Ramos (cell line): ENCODE measurements at regions not wholly inside any gene's neighbourhood (a gene's known extent, or its start where the extent isn't known, plus 50 kb on each side); places are given as distances from the start of the nearest gene placed in this dataset.
"Not testable (repeated sequence)": the region's sequence is repeated elsewhere in the genome, so short reads cannot be mapped to it uniquely, and the experiment has no call there.

ENCODE experiments used
- in situ Hi-C: fragments of 300-500 bp; cut with MboI; formaldehyde crosslinking; loops from one replicate; pipeline ENCODE4 v1.14.3; 2022; ENCODE audit warnings: low sequenced_read_pairs; ENCODE audit not compliant: unreplicated experiment

DNA sequence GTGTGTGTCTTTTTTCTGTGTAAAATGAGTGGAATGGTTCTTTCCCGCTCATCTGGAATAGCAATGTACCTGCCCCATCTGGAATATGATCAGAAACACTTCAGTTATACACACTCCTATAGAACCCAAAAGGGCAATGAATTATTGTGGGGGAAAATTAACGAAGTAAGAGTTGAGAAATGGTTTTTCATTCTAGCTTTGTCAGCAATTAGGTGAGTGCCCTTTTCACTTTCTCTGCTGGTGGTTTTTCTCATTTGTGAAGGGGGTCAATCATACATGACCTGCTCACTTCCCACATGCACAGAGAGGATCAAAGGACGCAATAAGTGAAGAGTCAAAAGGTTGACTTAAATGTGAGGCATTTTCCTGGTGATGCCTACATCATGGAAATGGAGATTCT is 168.0 kb downstream of the HS3ST3B1 start:
- in situ Hi-C loops: no loop called here

DNA sequence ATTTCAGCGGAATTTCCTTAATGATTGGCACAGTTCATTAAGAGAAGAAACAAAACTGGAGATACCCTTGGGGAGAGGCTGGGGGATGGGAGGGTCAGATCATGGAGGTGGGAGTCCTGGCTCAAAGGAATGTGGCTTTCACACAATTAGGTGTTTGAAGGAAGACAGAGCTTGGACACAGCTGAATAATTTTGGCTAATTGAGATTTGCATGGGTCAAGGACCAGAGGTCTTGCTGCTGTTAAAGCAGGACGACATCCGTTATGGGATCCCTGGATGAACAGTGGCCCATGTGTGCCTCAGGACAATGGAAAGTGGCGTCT is 160.3 kb downstream of the HS3ST3B1 start:
- in situ Hi-C loops: no loop called here

DNA sequence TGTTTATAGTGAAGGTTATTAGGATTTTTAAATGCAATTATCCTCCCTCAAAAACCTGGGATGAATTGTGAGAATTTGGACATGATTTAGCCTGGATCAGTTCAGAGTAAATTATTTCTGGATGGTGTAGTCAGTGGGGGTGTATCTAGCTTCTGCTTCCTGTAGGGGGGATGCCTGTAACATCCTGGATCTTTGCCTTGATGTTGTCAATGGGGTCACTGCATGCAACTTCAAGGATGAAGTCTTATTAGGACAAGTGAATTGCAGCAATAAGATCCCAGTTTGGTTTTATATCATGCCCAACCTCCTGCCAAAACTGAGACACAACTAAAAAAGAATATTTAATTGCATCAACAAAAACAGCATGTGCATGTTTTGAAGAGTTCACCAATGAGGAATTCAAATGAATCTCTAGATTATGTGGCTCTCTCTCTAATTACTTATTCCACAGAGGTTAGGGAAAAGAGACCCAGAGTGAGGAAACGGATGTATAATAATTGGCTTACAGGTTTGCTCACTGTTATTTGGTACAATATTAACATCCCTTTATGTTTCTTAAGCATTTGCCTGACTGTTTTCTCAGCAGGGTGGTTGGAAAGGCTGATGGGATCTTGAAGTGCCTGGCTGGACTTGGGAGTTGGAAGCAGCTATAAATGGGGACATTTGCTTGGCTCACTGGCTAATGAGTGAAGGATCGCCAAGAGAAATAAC is 159.8 kb downstream of the HS3ST3B1 start:
- in situ Hi-C loops: no loop called here

DNA sequence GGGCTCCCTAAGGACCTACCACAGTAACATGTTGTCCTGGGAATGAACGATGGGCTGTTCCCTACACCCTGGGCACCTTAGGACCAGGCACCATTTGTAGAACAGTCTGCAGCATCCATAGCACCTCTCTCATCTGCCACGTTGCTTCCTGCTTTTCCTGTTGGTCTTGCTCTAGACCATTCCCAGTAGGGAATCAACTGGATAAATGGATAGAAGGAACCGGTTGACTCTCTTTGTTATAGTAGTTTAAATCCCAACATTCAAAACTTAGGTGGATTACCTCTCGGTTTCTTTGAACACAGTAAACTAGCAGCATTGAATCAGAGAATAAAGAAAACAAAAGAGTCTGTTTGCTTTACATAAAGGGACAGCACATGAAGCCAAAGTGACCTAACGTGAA is 159.1 kb downstream of the HS3ST3B1 start:
- in situ Hi-C loops: no loop called here

DNA sequence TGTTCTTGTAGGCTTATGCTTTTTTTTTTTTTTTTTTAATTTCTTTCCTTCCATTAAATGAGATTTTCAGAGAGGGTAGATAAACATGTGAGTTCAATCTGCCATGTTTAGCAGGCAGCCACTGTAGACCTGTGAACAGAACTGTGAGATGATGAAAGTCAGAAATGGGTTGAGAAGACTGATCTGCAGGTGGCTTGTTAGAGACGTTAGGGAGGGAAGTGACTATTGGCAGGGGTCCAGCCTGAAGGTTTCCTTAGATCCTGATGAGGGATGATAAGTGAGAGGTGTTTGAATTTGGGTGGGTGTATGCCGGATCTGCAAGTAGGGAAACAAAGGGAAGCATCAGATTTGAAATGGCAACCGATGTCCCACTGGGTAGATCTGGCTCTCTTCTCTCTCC is 157.8 kb downstream of the HS3ST3B1 start:
- in situ Hi-C loops: no loop called here

DNA sequence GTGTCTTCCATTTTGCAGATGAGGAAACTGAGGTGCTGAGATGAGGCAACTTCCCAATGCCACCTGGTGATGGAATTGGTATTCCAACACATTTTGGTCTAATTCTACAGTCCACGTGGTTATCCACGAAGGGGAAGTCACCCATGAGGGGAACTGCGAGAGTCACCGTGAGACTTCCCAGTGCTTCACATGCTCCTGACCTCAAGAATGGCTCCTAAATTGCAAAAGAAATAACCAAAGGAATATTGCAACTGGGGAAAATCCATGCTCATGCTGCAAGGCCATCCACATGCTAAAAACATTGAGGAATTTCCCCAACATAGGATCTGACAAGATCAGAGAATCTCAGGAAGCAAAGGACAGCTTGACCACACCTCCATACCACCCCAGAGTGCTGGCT is 153.9 kb downstream of the HS3ST3B1 start:
- in situ Hi-C loops: no loop called here

DNA sequence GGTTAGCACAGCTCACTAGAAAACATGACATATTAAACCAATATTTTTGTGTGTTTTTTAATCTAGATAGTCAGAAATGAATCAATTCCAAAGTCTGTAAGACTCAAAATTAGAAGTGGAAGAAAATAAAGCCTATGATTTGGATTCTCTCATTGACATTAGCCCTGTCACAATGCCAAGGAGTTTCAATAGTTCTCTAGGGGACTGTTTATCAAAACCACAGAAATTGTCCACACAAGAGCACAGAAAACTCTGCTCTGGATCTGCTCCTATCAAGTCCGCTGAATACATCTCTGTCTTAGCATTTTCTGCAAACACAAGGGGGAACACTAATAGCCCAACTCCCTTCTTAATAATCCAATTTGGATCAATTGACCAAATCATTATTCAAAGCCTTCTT is 152.0 kb downstream of the HS3ST3B1 start:
- in situ Hi-C loops: no loop called here

DNA sequence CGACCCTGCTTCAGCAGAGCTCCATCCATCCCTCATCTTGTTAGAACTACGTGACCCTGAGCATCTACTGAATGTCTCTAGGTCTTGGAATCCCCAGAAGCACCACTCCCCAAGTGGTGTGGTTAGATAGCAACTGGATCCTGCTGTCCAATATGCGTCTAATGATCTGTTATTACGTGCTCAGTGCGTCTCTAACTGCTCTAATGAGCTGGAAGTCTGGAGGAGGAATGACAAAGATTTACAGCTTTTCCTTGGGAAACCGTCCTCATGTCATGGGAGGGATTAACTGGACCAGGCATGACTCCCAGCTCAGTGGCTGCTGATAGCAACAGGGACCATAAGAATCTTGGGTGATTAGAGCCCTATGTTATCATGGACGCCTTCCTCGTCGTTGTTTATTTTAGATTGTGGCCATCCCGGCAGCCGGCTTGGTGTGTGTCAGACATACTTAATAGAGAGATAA is 150.9 kb downstream of the HS3ST3B1 start:
- in situ Hi-C loops: no loop called here

DNA sequence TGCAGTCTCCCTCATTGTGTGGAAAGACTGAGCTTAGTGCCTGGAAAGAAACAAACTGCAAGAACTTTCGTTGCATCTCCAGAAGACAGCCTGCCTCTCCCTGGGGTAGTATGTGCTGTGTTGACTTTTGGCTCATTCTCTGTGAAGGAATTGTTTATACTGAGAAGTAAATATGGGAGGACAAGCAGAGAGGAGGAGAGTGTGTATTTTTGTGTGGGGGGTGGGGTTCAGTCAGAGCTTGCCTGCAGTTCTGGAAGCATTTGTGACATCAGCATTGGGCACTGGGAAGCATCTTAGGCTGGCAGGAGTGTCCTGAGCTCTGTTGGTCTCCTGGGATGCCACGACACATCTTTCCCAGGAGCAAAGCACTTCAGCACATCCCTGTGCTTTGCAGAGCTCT is 147.9 kb downstream of the HS3ST3B1 start:
- in situ Hi-C loops: no loop called here

DNA sequence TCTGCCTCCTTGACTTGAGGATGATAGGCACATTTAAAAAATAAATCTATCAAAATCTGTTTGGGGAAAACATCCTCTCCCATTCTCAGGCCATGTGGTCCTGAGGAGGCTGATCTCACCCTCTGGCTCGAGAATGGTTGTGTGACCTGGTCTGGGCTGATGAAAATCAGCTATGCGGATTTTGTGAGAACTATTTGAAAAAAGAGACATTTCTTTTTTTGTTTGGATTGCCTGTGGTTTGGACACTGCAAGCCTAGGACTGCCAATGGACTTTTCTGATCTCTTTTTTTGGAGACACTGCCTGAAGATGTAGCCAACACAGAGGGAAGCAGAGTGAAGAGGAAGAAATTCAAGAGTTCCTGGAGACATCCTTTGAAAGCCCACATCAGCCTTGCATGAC is 145.9 kb downstream of the HS3ST3B1 start:
- in situ Hi-C loops: no loop called here

DNA sequence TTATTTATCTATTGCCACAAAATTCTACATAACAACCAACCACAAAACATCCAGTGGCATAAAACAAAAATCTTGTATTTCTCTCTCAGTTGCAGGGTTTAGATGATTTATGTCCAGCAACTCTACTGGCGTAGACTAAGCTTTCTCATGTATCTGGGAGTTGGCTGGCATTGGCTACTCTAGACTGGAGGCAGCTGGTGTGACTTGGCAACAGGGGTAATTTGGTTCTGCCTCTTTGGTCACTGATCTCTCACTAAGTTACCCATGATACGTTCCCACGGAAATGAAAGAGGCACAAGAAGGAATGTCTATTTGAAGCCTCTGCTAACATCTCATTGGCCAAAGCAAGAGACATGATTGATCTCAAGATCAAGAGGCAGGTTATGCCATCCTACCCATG is 144.0 kb downstream of the HS3ST3B1 start:
- in situ Hi-C loops: no loop called here

DNA sequence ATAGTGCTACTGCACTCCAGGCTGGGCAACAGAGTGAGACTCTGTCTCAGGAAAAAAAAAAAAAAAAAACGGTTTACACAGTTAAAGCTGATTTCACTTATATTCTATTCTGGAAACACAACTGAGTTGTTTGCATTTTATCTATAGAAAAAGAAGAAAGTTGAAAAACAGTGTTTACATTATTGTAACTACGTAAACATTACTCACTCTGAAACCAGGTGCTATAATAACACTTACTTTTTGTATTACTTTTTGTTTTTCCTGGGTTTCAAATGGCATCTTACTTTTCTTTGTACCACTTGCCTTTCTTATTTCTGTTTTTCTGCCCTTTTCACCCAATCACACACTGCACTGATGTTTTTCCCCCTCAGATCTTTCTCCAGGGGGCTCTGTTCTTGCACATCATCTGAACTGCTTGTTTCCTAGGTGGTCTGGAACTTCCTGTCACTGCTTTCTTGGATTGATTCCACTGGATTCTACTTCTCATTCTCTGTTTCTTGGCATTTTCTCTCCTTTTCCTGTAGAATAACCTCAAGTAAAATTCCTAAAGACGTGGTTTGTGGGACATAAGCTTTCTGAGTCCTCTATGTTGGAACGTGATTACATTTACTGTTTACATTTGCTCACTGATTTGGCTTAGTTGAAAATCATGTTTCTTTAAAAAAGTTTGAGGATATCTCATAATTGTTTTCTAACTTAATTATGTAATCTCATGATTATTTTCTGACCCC is 142.1 kb downstream of the HS3ST3B1 start:
- in situ Hi-C loops: no loop called here

DNA sequence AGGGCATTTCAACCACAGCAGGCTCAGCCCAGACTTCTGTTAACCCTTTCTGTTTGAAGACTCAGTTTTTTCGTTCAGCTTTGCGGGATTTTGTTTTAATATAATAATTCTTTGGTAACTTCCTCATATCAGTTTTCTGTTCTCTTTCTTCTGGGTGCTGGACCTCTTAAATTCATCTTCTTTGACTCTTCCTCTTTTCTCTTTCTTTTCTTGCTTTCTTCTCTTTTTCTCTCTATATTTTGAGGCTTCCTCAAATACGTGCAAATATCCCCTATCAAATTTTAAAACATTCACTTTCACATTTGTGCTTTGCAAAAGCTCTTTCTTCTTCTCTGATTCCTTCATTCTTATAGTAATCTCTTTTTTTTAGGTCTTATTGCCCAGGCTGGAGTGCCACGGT is 136.3 kb downstream of the HS3ST3B1 start:
- in situ Hi-C loops: no loop called here

DNA sequence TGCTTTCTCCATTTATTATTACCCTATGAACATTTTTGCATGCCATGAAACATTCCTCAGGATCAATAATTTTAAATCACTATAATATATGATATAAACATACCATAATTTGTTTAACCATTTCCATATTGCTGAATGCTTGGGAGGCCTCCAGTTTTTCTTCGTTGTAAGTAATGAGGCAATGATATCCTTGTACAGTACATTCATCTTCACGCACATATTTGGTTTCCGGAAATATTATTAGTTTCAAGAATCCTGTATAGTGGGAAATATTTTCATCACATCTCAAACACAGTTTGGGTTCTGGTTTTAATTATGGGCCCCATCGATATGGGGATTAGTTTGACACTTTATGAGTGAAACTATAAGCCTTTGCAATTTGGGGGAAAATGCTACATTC is 135.4 kb downstream of the HS3ST3B1 start:
- in situ Hi-C loops: no loop called here

DNA sequence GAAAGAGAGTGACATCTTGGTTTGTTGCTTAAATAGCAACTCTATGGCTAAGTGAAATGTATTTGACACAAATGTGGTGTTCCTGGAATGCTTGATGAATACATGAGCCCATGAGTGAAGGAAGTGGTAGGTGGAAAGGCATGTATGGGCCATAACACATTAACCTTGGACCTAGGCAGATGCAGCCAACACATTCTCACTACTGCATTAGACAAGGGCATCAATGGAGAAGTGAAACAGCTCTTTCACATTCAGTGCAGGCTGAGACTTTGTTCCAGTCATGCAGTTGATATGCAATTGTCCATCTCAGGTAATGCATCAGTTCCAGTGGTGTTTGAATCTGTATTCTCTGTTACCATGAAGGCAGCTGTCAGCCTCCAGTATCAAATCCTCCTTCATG is 133.6 kb downstream of the HS3ST3B1 start:
- in situ Hi-C loops: no loop called here

DNA sequence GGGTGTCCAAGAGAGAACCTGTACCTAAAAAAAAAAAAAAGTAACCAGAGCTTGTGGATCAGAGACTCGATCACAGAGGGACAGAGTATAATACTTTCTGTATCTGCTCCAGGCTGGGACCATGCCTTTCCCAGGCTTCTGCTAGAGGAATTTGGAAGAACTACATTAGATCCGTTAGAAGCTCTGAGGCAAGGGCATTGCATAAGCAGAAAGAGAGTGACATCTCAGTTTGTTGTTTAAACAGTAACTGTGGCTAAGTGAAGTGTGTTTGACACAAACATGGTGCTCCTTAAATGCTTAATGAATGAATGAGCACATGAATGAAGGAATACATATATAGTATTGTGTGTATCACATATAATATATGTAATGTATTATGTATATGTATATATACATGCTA is 131.2 kb downstream of the HS3ST3B1 start:
- in situ Hi-C loops: no loop called here

DNA sequence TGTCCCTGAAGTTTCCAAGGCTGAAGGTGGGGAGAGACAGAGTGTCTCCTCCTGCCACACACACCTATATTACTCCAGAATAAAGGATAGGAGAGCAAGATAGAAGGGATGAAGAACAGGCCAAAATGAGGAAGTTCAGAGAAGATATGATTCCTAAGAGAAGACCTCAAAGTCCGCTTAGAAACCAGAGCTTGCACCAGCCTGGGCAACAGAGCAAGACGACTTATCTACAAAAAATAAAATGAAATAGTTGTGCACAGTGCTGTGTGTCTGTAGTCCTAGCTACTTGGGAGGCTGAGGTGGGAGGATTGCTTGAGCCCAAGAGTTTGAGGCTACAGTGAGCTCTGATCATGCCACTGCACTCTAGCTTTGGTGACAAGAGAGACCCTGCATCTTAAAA is 128.2 kb downstream of the HS3ST3B1 start:
- in situ Hi-C loops: no loop called here

DNA sequence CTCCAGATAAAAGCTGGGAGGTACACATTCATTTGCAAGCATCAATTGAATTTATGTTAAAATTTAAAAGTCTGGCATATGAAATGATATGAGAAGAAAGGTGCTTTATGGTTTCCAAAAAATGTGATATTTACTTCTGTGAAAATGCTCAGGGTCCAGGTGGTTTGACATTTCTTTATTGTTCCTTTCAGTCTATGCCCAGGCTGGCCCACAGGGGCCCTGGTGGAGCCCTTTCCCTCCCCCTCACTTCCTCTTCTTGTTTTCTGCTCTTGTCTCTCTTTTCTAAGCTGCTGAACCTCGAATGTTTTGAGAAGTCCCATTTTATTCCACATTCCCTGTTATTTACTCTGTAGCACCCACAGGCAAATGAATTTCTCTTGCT is 127.8 kb downstream of the HS3ST3B1 start:
- in situ Hi-C loops: no loop called here

DNA sequence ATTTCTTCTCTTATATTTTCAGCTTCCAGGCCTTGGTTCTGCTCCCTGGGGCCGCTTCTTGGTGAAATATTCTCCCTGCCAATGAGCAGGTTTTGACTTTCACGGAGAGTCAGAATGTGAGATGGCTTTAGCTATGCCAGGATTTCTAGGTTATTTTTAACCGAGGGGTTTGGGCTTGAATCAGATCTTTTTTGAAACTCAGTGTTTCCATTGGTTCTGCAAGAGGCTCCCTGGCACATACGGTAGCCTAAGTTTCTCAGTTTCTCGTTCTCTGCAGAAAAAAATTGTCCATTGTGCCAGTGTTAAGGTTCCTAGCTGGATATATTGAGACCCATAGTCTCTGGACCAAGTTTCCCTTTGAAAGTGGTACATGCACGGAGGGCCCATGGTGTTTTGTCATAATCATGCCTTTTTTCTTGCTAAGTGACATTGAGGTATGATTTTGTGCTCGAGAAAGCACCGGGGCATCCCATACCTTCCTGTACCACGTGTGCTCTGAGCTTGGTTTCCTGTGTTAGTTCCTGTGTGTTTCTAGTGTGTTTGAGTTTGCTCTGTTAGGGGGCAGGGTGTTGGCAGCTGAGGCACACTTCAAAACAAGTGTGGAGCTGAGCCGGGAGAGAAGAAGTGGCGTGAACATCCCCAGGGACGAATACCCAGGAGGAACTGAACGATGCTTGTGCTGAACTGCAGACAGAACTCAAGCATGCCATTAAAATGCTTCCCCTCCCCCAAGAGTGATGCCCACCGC is 127.2 kb downstream of the HS3ST3B1 start:
- in situ Hi-C loops: no loop called here

DNA sequence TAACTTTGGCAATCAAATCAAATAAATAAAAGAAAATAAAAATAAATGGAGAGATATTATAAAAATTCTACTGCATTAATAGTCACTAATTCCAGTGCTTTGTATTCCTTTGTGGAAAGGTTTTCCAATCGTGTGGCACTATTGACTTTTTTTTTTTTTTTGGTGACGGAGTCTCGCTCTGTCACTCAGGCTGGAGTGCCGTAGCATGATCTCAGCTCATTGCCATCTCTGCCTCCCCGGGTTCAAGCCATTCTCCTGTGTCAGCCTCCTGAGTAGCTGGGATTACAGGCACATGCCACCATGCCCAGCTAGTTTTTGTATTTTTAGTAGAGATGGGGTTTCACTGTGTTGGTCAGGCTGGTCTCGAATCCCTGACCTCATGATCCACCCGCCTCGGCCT is 122.3 kb downstream of the HS3ST3B1 start:
- in situ Hi-C loops: not testable (repeated sequence)

DNA sequence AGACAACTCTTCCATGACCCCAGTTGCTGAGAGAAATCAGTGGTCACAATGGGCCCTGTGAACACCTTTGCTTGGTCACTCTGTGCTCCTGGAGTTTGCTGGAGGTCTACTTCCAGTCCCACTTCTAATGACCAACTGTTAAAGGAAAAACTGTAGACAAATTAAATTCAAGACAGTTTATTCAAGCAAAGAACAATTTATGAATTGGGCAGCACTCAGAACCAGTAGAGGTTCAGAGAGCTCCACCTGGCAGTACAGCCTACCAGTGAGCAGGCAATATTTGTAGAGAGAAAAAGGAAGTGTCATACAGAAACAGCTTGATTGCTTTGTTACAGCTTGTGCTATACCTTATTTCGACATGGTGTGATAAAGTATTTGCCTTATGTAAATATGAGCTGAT is 116.5 kb downstream of the HS3ST3B1 start:
- in situ Hi-C loops: no loop called here
